GM21737 (cell line): ENCODE measurements at regions not wholly inside any gene's neighbourhood (a gene's known extent, or its start where the extent isn't known, plus 50 kb on each side); places are given as distances from the start of the nearest gene placed in this dataset.
"Not testable (repeated sequence)": the region's sequence is repeated elsewhere in the genome, so short reads cannot be mapped to it uniquely, and the experiment has no call there.

Source experiments
- ATAC-seq: cut with Tn5 transposase; IDR thresholded peaks from one replicate; pipeline ENCODE4 v1.9.1; 2021; ENCODE audit warnings: mild to moderate bottlenecking, moderate library complexity; ENCODE audit not compliant: unreplicated experiment

GRCh38 chr20:56723331-56723730, 94.2 kb downstream of the TFAP2C start:
- ATAC-seq, result no peak

- ATAC-seq, result no peak
Measured at GRCh38 chr20:56724241-56724757, 95.2 kb downstream of the TFAP2C start.

GRCh38 chr20:56730003-56730402, 100.9 kb downstream of the TFAP2C start:
- ATAC-seq, result no peak

GRCh38 chr20:56730996-56731395, 101.9 kb downstream of the TFAP2C start:
- no peak for ATAC-seq

GRCh38 chr20:56731476-56731875, 102.4 kb downstream of the TFAP2C start:
- no peak for ATAC-seq

- ATAC-seq, result no peak
Measured at GRCh38 chr20:56733967-56734366, 104.9 kb downstream of the TFAP2C start.

- ATAC-seq, result no peak
Measured at GRCh38 chr20:56735084-56735642, 106.1 kb downstream of the TFAP2C start.

GRCh38 chr20:56736285-56736857, 107.3 kb downstream of the TFAP2C start:
- no peak for ATAC-seq

GRCh38 chr20:56744325-56744821, 115.3 kb downstream of the TFAP2C start:
- not testable (repeated sequence) for ATAC-seq

- no peak for ATAC-seq
Measured at GRCh38 chr20:56748476-56749377, 119.6 kb downstream of the TFAP2C start.

GRCh38 chr20:56750430-56750829, 121.3 kb downstream of the TFAP2C start:
- ATAC-seq, result no peak

- no peak for ATAC-seq
Measured at GRCh38 chr20:56752274-56752673, 123.2 kb downstream of the TFAP2C start.

- no peak for ATAC-seq
Measured at GRCh38 chr20:56755201-56755600, 126.1 kb downstream of the TFAP2C start.

GRCh38 chr20:56756658-56757057, 127.6 kb downstream of the TFAP2C start:
- ATAC-seq, result not testable (repeated sequence)

- ATAC-seq, result no peak
Measured at GRCh38 chr20:56758706-56759105, 129.6 kb downstream of the TFAP2C start.

- ATAC-seq, result no peak
Measured at GRCh38 chr20:56759741-56760278, 130.7 kb downstream of the TFAP2C start.

- no peak for ATAC-seq
Measured at GRCh38 chr20:56760610-56761009, 131.5 kb downstream of the TFAP2C start.

GRCh38 chr20:56761393-56761792, 132.3 kb downstream of the TFAP2C start:
- ATAC-seq, result no peak

- ATAC-seq, result no peak
Measured at GRCh38 chr20:56762401-56762800, 133.3 kb downstream of the TFAP2C start.

- no peak for ATAC-seq
Measured at GRCh38 chr20:56762829-56763228, 133.7 kb downstream of the TFAP2C start.

- no peak for ATAC-seq
Measured at GRCh38 chr20:56764671-56765070, 135.6 kb downstream of the TFAP2C start.
